SK-N-SH (cell line): ENCODE measurements at regions not wholly inside any gene's neighbourhood (a gene's known extent, or its start where the extent isn't known, plus 50 kb on each side); places are given as distances from the start of the nearest gene placed in this dataset.

Experiments
- CTCF ChIA-PET: fragments of 300-600, 350-600 bp; formaldehyde crosslinking; extraction: SDS; loops from one replicate; lab custom pipeline; 2021; lab: Yijun Ruan, JAX
- POLR2A ChIA-PET: fragments of 350-600 bp; sonication (Branson Sonifier 250); formaldehyde crosslinking; extraction: SDS; loops from one replicate; lab custom pipeline; 2020; ENCODE audit warnings: antibody characterized with exemption, inconsistent platforms; lab: Yijun Ruan, JAX
- DNase-seq: peaks from one replicate; pipeline ENCODE4 v3.0.0; 2012
- H2AFZ ChIP-seq: fragments of 200-600 bp; sonication (generic); 2 replicates; pipeline ENCODE4 v1.8.1; 2016; ENCODE audit warnings: antibody characterized with exemption, mild to moderate bottlenecking, low read depth
- H3F3A ChIP-seq: fragments of 200-600 bp; sonication (generic); replicated peaks from 2 replicates; pipeline ENCODE3; 2016; ENCODE audit warnings: antibody characterized with exemption, mild to moderate bottlenecking; ENCODE audit not compliant: insufficient read depth
- H3K27ac ChIP-seq, 2 experiments: fragments of 200-500 bp in 1 of 2; fragments of 200-600 bp in 1 of 2; sonication (Bioruptor generic) in 1 of 2; sonication (generic), shearing (Covaris generic) in 1 of 2; 2 replicates each; pipeline versions ENCODE4 v1.5.1 to v1.6.1; 2014 to 2016; ENCODE audit warnings: low read depth in 2 of 2, inconsistent platforms in 1 of 2, low read length in 1 of 2, mild to moderate bottlenecking in 1 of 2, mixed read lengths in 1 of 2
- H3K27me3 ChIP-seq: fragments of 200-600 bp; sonication (generic), shearing (Covaris generic); 2 replicates; pipeline ENCODE4 v1.6.1; 2016; ENCODE audit warnings: mixed run types; ENCODE audit not compliant: insufficient read depth
- H3K36me3 ChIP-seq, 2 experiments: fragments of 200-500 bp in 1 of 2; fragments of 200-600 bp in 1 of 2; sonication (Bioruptor generic) in 1 of 2; sonication (generic) in 1 of 2; replicated peaks in 1 of 2; 2 replicates each; pipeline versions ENCODE3 to v1.5.1; 2014 to 2016; ENCODE audit warnings: low read length in 1 of 2, mild to moderate bottlenecking in 1 of 2; ENCODE audit not compliant: insufficient read depth in 2 of 2, control insufficient read depth in 1 of 2
- H3K4me1 ChIP-seq, 2 experiments: fragments of 200-500 bp in 1 of 2; fragments of 200-600 bp in 1 of 2; sonication (Bioruptor generic) in 1 of 2; sonication (generic), shearing (Covaris generic) in 1 of 2; 2 replicates each; pipeline versions ENCODE4 v1.5.1 to v1.6.1; 2014 to 2016; ENCODE audit warnings: low read depth in 1 of 2, low read length in 1 of 2, mixed run types in 1 of 2; ENCODE audit not compliant: insufficient read depth in 2 of 2, control insufficient read depth in 1 of 2
- H3K4me2 ChIP-seq: fragments of 200-600 bp; sonication (generic), shearing (Covaris generic); 2 replicates; pipeline ENCODE4 v1.6.1; 2017; ENCODE audit warnings: mixed run types
- H3K4me3 ChIP-seq, 2 experiments: fragments of 200-500 bp in 1 of 2; fragments of 200-600 bp in 1 of 2; sonication (Bioruptor generic) in 1 of 2; sonication (generic), shearing (Covaris generic) in 1 of 2; 2 replicates each; pipeline versions ENCODE4 v1.5.1 to v1.8.1; 2014 to 2016; ENCODE audit warnings: low read depth in 2 of 2, inconsistent platforms in 1 of 2, low read length in 1 of 2, mild to moderate bottlenecking in 1 of 2, mixed read lengths in 1 of 2, moderate library complexity in 1 of 2
- H3K79me2 ChIP-seq: fragments of 200-600 bp; sonication (generic); 2 replicates; pipeline ENCODE4 v1.8.1; 2017; ENCODE audit warnings: mild to moderate bottlenecking; ENCODE audit not compliant: insufficient read depth
- H3K9ac ChIP-seq: fragments of 200-600 bp; sonication (generic); 2 replicates; pipeline ENCODE4 v1.6.1; 2017; ENCODE audit warnings: mixed run types
- H3K9me2 ChIP-seq: fragments of 200-600 bp; sonication (generic); 2 replicates; pipeline ENCODE4 v1.6.1; 2017; ENCODE audit warnings: mixed run types
- H3K9me3 ChIP-seq: fragments of 200-600 bp; sonication (generic); 2 replicates; pipeline ENCODE4 v1.6.1; 2017; ENCODE audit warnings: mixed run types, mild to moderate bottlenecking, moderate library complexity
- H4K20me1 ChIP-seq: fragments of 200-600 bp; sonication (generic); 2 replicates; pipeline ENCODE4 v1.6.1; 2017; ENCODE audit warnings: mild to moderate bottlenecking, mixed run types; ENCODE audit not compliant: insufficient read depth
- EP300 ChIP-seq, 2 experiments: IDR thresholded peaks; 2 replicates each; pipeline versions ENCODE4 v1.4.0 to v1.6.1; 2012; ENCODE audit warnings: borderline replicate concordance in 1 of 2, low read depth in 1 of 2, low read length in 1 of 2
- EZH2phosphoT487 ChIP-seq: fragments of 200-600 bp; sonication (generic); IDR thresholded peaks from 2 replicates; pipeline ENCODE4 v1.6.1; 2017; ENCODE audit warnings: low read depth, mixed run types, mild to moderate bottlenecking, antibody characterized with exemption, moderate library complexity, borderline replicate concordance
- FOSL2 ChIP-seq: IDR thresholded peaks from 2 replicates; pipeline ENCODE4 v1.4.0; 2012; ENCODE audit warnings: low read depth, mild to moderate bottlenecking, moderate library complexity, borderline replicate concordance
- GATA2 ChIP-seq: sonication (generic); formaldehyde crosslinking; IDR thresholded peaks from 2 replicates; pipeline ENCODE4 v1.5.0; 2020; ENCODE audit warnings: mild to moderate bottlenecking, missing genetic modification reagents
- MAX ChIP-seq: IDR thresholded peaks from 2 replicates; pipeline ENCODE4 v1.4.0; 2012; ENCODE audit warnings: low read depth
- MEF2A ChIP-seq: IDR thresholded peaks from 2 replicates; pipeline ENCODE4 v1.4.0; 2012; ENCODE audit warnings: low read depth, borderline replicate concordance
- NFIC ChIP-seq: IDR thresholded peaks from 2 replicates; pipeline ENCODE4 v1.4.0; 2012; ENCODE audit warnings: borderline replicate concordance
- NRF1 ChIP-seq: IDR thresholded peaks from 2 replicates; pipeline ENCODE4 v1.6.1; 2012; ENCODE audit warnings: low read depth, mild to moderate bottlenecking, low read length
- POLR2AphosphoS5 ChIP-seq: IDR thresholded peaks from 2 replicates; pipeline ENCODE4 v1.6.1; 2012; ENCODE audit warnings: low read depth, low read length
- RCOR1 ChIP-seq: fragments of 150-350 bp; IDR thresholded peaks from 2 replicates; pipeline ENCODE4 v1.6.1; 2017; ENCODE audit warnings: antibody characterized with exemption, low read length
- RFX5 ChIP-seq: IDR thresholded peaks from 2 replicates; pipeline ENCODE4 v1.6.1; 2012; ENCODE audit warnings: mild to moderate bottlenecking, improper control_type of control experiment, low read length
- SIN3A ChIP-seq: IDR thresholded peaks from 2 replicates; pipeline ENCODE4 v1.6.1; 2012; ENCODE audit warnings: low read depth, mild to moderate bottlenecking, low read length, moderate library complexity, borderline replicate concordance
- TCF12 ChIP-seq: IDR thresholded peaks from 2 replicates; pipeline ENCODE4 v1.4.0; 2012
- YY1 ChIP-seq: IDR thresholded peaks from 2 replicates; pipeline ENCODE4 v1.4.0; 2012; ENCODE audit warnings: low read depth, mild to moderate bottlenecking
- WGBS: methylation state at CpG from one replicate; pipeline ENCODE4 v1.1.6; 2017; ENCODE audit warnings: low lambda C conversion rate; 5-methylcytosine and 5-hydroxymethylcytosine counted together
- TF ChIP-seq, protein P1 (sequence below): fragments of 200-600 bp; sonication (generic); IDR thresholded peaks from 2 replicates; pipeline ENCODE4 v1.6.1; 2017; ENCODE audit warnings: antibody characterized with exemption, mild to moderate bottlenecking, moderate library complexity
- TF ChIP-seq, protein P2 (sequence below): IDR thresholded peaks from 2 replicates; pipeline ENCODE4; 2012

DNA sequence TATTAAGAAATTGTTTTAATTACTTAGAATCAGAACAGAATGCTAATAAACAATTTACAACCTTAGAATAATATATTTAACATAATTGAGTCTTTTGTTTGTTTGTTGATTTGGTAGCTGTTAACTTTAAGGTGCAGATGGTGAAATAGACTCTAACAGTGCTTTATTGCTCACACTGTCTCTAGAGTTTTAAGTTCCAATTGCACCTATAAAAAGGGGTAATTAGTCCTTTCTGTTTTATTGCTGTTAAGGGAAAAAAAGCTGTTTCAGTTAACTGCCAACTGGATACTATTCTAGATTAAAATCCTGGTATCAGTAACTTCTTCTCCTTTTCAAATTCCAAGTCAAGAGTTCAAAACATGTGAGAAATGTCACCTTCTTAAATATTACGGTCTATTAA, 197.6 kb upstream of the TMPRSS15 start:
- no peak for DNase-seq
- no peaks in the 10 kb centered on the region for H3K79me2 ChIP-seq
- no peaks in the 10 kb centered on the region for H3K9me2 ChIP-seq
- CTCF ChIA-PET = no interaction called here
- no peak overlapping the region for H3K9ac ChIP-seq
- H3K4me3 ChIP-seq = no peak overlapping the region
- no peak overlapping the region for H3K27ac ChIP-seq
- no peak overlapping the region for H3K4me2 ChIP-seq
- H3K36me3 ChIP-seq = no peaks in the 10 kb centered on the region
- H3K9me3 ChIP-seq = no peaks in the 10 kb centered on the region
- no peaks in the 10 kb centered on the region for H3K4me1 ChIP-seq
- 35% methylated on average over 1 of the region's 1 CpG for WGBS
- H3K27me3 ChIP-seq = no peaks in the 10 kb centered on the region
- TF ChIP-seq, protein P1, sequence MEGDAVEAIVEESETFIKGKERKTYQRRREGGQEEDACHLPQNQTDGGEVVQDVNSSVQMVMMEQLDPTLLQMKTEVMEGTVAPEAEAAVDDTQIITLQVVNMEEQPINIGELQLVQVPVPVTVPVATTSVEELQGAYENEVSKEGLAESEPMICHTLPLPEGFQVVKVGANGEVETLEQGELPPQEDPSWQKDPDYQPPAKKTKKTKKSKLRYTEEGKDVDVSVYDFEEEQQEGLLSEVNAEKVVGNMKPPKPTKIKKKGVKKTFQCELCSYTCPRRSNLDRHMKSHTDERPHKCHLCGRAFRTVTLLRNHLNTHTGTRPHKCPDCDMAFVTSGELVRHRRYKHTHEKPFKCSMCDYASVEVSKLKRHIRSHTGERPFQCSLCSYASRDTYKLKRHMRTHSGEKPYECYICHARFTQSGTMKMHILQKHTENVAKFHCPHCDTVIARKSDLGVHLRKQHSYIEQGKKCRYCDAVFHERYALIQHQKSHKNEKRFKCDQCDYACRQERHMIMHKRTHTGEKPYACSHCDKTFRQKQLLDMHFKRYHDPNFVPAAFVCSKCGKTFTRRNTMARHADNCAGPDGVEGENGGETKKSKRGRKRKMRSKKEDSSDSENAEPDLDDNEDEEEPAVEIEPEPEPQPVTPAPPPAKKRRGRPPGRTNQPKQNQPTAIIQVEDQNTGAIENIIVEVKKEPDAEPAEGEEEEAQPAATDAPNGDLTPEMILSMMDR = no peak
- TF ChIP-seq EZH2phosphoT487 (no peak), FOSL2 (no peak), YY1 (no peak), NRF1 (no peak), MAX (no peak)
- H3F3A ChIP-seq = no peaks in the 10 kb centered on the region
- no peaks in the 10 kb centered on the region for H4K20me1 ChIP-seq
- H2AFZ ChIP-seq = no peak overlapping the region
- POLR2A ChIA-PET = no interaction called here

GRCh38 chr21:18602711-18603110, 199.1 kb upstream of the TMPRSS15 start:
- CTCF ChIA-PET = interaction anchor here (1.0 kb wide), 1 partner anchor 1841 kb away, joined by 4 read pairs; no protein-coding TSS in a partner anchor

DNA sequence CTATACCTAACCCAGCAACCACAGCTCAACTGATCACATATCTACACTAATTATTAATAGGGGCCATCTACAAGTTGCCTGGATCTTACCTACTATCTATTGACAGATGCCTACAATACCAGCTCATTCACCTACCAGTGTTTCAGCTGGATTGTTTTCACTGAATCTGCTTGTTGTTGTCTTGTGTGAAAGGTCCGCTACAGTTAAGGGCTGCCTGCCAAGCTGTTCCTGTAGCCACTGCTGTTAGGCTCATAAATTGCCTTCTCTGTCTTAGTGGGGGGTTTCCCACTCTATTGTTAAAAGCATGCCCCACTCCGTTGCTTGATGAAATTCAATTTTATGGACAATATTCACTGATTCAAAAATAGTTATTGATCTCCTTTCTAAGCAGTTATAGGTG, 199.7 kb upstream of the TMPRSS15 start:
- H3K79me2 ChIP-seq = no peaks in the 10 kb centered on the region
- H3K27ac ChIP-seq = no peak overlapping the region
- peaks cover 3% of the 10 kb centered on the region for H3F3A ChIP-seq
- no peaks in the 10 kb centered on the region for H3K36me3 ChIP-seq
- H3K4me2 ChIP-seq = no peak overlapping the region
- H3K9me3 ChIP-seq = no peaks in the 10 kb centered on the region
- POLR2A ChIA-PET = no interaction called here
- H3K9ac ChIP-seq = no peak overlapping the region
- 0% methylated on average over 2 of the region's 2 CpGs for WGBS
- no peak overlapping the region for H3K4me3 ChIP-seq
- H2AFZ ChIP-seq = no peak overlapping the region
- no peaks in the 10 kb centered on the region for H4K20me1 ChIP-seq
- no peaks in the 10 kb centered on the region for H3K27me3 ChIP-seq
- CTCF ChIA-PET = interaction anchor here (1.0 kb wide), 1 partner anchor 1840 kb away, joined by 4 read pairs; no protein-coding TSS in a partner anchor
- H3K9me2 ChIP-seq = no peaks in the 10 kb centered on the region
- TF ChIP-seq, protein P2, sequence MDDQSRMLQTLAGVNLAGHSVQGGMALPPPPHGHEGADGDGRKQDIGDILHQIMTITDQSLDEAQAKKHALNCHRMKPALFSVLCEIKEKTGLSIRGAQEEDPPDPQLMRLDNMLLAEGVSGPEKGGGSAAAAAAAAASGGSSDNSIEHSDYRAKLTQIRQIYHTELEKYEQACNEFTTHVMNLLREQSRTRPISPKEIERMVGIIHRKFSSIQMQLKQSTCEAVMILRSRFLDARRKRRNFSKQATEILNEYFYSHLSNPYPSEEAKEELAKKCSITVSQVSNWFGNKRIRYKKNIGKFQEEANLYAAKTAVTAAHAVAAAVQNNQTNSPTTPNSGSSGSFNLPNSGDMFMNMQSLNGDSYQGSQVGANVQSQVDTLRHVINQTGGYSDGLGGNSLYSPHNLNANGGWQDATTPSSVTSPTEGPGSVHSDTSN = no peak
- TF ChIP-seq RCOR1 (no peak), RFX5 (no peak), GATA2 (CRISPR knock-in tag) (no peak), NFIC (no peak), POLR2AphosphoS5 (no peak), TCF12 (no peak), FOSL2 (no peak), EZH2phosphoT487 (no peak)
- TF ChIP-seq, protein P1 = no peak
- TF ChIP-seq, all 33 proteins: peak for 0
- DNase-seq = no peak
- H3K4me1 ChIP-seq = no peaks in the 10 kb centered on the region

More at GRCh38 chr21:18602711-18603110, 199.1 kb upstream of the TMPRSS15 start:
- no peaks in the 10 kb centered on the region for H3K9me3 ChIP-seq
- H3K4me2 ChIP-seq = no peak overlapping the region
- H2AFZ ChIP-seq = no peak overlapping the region
- no peaks in the 10 kb centered on the region for H4K20me1 ChIP-seq
- H3F3A ChIP-seq = peaks cover 3% of the 10 kb centered on the region
- no peaks in the 10 kb centered on the region for H3K79me2 ChIP-seq
- H3K4me1 ChIP-seq = no peaks in the 10 kb centered on the region
- DNase-seq = no peak
- no peak overlapping the region for H3K27ac ChIP-seq
- H3K9ac ChIP-seq = no peak overlapping the region
- POLR2A ChIA-PET = no interaction called here
- WGBS = 0% methylated on average over 3 of the region's 3 CpGs
- no peaks in the 10 kb centered on the region for H3K9me2 ChIP-seq
- TF ChIP-seq SIN3A (no peak), MEF2A (no peak), EZH2phosphoT487 (no peak), EP300 (IDR thresholded peaks at IDR 0.05; ENCODE audit: borderline replicate concordance in 1 of 2, low read depth in 1 of 2, low read length in 1 of 2) (no peak)
- no peaks in the 10 kb centered on the region for H3K36me3 ChIP-seq
- no peaks in the 10 kb centered on the region for H3K27me3 ChIP-seq
- no peak overlapping the region for H3K4me3 ChIP-seq
